IMR-90 (cell line): ENCODE measurements at regions not wholly inside any gene's neighbourhood (a gene's known extent, or its start where the extent isn't known, plus 50 kb on each side); places are given as distances from the start of the nearest gene placed in this dataset.

Experiments
- ATAC-seq: fragments of 200-7000 bp; cut with Tn5 transposase; 2 replicates; pipeline ENCODE4 v1.9.1; 2020; ENCODE audit warnings: low read depth, mild to moderate bottlenecking, moderate library complexity
- BruUV-seq: library from RNA; stranded (reverse); fragments of 400-500 nt; replicated peaks from 2 replicates; lab custom pipeline; 2021; lab: Mats Ljungman, UMichigan
- CTCF ChIA-PET: fragments of 300-600 bp; formaldehyde crosslinking; extraction: SDS; loops from one replicate; lab custom pipeline; 2021; ENCODE audit warnings: antibody characterized with exemption; lab: Yijun Ruan, JAX
- POLR2A ChIA-PET: fragments of 300-600 bp; sonication (Branson Sonifier 250); formaldehyde crosslinking; loops from one replicate; lab custom pipeline; 2022; ENCODE audit warnings: antibody characterized with exemption; ENCODE audit not compliant: unreplicated experiment; lab: Charles Lee
- DNase-seq: peaks from one replicate; pipeline ENCODE4 v3.0.0; 2013
- H2AFZ ChIP-seq: replicated peaks from 2 replicates; pipeline ENCODE3; 2013; ENCODE audit warnings: low read length, mild to moderate bottlenecking; ENCODE audit not compliant: poor library complexity
- H2AK5ac ChIP-seq: 2 replicates; pipeline ENCODE4 v1.6.1; 2013; ENCODE audit warnings: low read depth, low read length, inconsistent platforms
- H2AK9ac ChIP-seq: replicated peaks from 2 replicates; pipeline ENCODE3; 2013; ENCODE audit warnings: mild to moderate bottlenecking, low read depth, low read length, moderate library complexity; ENCODE audit not compliant: poor library complexity
- H2BK120ac ChIP-seq: 2 replicates; pipeline ENCODE4 v1.6.1; 2013; ENCODE audit warnings: low read depth, low read length, inconsistent platforms
- H2BK15ac ChIP-seq: 3 replicates; pipeline ENCODE4 v1.6.1; 2013; ENCODE audit warnings: low read depth, low read length, inconsistent platforms
- H2BK20ac ChIP-seq: 2 replicates; pipeline ENCODE4 v1.6.1; 2013; ENCODE audit warnings: low read depth, mild to moderate bottlenecking, inconsistent platforms, low read length, moderate library complexity
- H2BK5ac ChIP-seq: 2 replicates; pipeline ENCODE4 v1.6.1; 2013; ENCODE audit warnings: mild to moderate bottlenecking, low read depth, low read length, inconsistent platforms; ENCODE audit not compliant: poor library complexity, severe bottlenecking
- H3K14ac ChIP-seq: replicated peaks from 2 replicates; pipeline ENCODE4 v1.6.1; 2013; ENCODE audit warnings: low read depth, low read length, inconsistent platforms
- H3K18ac ChIP-seq: 2 replicates; pipeline ENCODE4 v1.6.1; 2013; ENCODE audit warnings: low read depth, low read length, control low read depth
- H3K23ac ChIP-seq: 2 replicates; pipeline ENCODE4 v1.6.1; 2013; ENCODE audit warnings: low read depth, low read length, inconsistent platforms
- H3K27ac ChIP-seq: 2 replicates; pipeline ENCODE4 v1.5.1; 2013; ENCODE audit warnings: mild to moderate bottlenecking, control low read depth, low read length; ENCODE audit not compliant: insufficient read depth
- H3K27me3 ChIP-seq: 2 replicates; pipeline ENCODE4 v1.6.1; 2013; ENCODE audit warnings: low read length; ENCODE audit not compliant: control insufficient read depth, insufficient read depth
- H3K36me3 ChIP-seq: 2 replicates; pipeline ENCODE4 v1.6.1; 2013; ENCODE audit warnings: low read length, mixed read lengths; ENCODE audit not compliant: control insufficient read depth, insufficient read depth
- H3K4ac ChIP-seq: 2 replicates; pipeline ENCODE4 v1.6.1; 2013; ENCODE audit warnings: low read depth, low read length, inconsistent platforms
- H3K4me1 ChIP-seq: 2 replicates; pipeline ENCODE4 v1.6.1; 2013; ENCODE audit warnings: low read length, mixed read lengths; ENCODE audit not compliant: control insufficient read depth, insufficient read depth
- H3K4me2 ChIP-seq: 2 replicates; pipeline ENCODE4 v1.6.1; 2013; ENCODE audit warnings: low read depth, mild to moderate bottlenecking, control low read depth, low read length, moderate library complexity
- H3K4me3 ChIP-seq: 2 replicates; pipeline ENCODE4 v1.5.1; 2013; ENCODE audit warnings: low read depth, mild to moderate bottlenecking, control low read depth, low read length, moderate library complexity; ENCODE audit not compliant: insufficient read depth
- H3K56ac ChIP-seq: 2 replicates; pipeline ENCODE4 v1.6.1; 2013; ENCODE audit warnings: low read length, inconsistent platforms; ENCODE audit not compliant: insufficient read depth; ENCODE audit errors: extremely low read depth
- H3K79me1 ChIP-seq, 2 experiments: 2 replicates each; pipeline ENCODE4 v1.6.1; 2013; ENCODE audit warnings: low read length in 2 of 2, inconsistent platforms in 1 of 2, low read depth in 1 of 2
- H3K9ac ChIP-seq: 2 replicates; pipeline ENCODE4 v1.6.1; 2013; ENCODE audit warnings: low read depth, low read length, control low read depth
- H3K9me1 ChIP-seq: 2 replicates; pipeline ENCODE4 v1.6.1; 2013; ENCODE audit warnings: low read length, inconsistent platforms; ENCODE audit not compliant: insufficient read depth
- H3K9me3 ChIP-seq: 2 replicates; pipeline ENCODE4 v1.6.1; 2013; ENCODE audit warnings: low read length; ENCODE audit not compliant: control insufficient read depth, insufficient read depth
- H4K20me1 ChIP-seq: 2 replicates; pipeline ENCODE4 v1.6.1; 2013; ENCODE audit warnings: low read length, inconsistent platforms; ENCODE audit not compliant: insufficient read depth
- H4K5ac ChIP-seq: 2 replicates; pipeline ENCODE4 v1.6.1; 2013; ENCODE audit warnings: mild to moderate bottlenecking, low read depth, low read length, control low read depth
- H4K8ac ChIP-seq, 2 experiments: 2 replicates each; pipeline ENCODE4 v1.6.1; 2013; ENCODE audit warnings: low read depth in 2 of 2, low read length in 2 of 2, control low read depth in 1 of 2, inconsistent platforms in 1 of 2
- H4K91ac ChIP-seq: 2 replicates; pipeline ENCODE4 v1.6.1; 2013; ENCODE audit warnings: low read depth, low read length, inconsistent platforms; ENCODE audit not compliant: insufficient read depth
- BHLHE40 ChIP-seq: fragments of 150-350 bp; IDR thresholded peaks from 2 replicates; pipeline ENCODE4 v1.6.1; 2016; ENCODE audit warnings: mild to moderate bottlenecking, low read depth, low read length
- CEBPB ChIP-seq: IDR thresholded peaks from 2 replicates; pipeline ENCODE4 v1.6.1; 2012; ENCODE audit warnings: low read depth, low read length, improper control_type of control experiment
- CHD1 ChIP-seq: IDR thresholded peaks from 2 replicates; pipeline ENCODE4 v1.6.1; 2012; ENCODE audit warnings: low read depth, low read length, improper control_type of control experiment
- FOS ChIP-seq: fragments of 150-350 bp; IDR thresholded peaks from 2 replicates; pipeline ENCODE4 v1.6.1; 2016; ENCODE audit warnings: low read depth, low read length
- MAFK ChIP-seq: IDR thresholded peaks from 2 replicates; pipeline ENCODE4 v1.6.1; 2012; ENCODE audit warnings: low read depth, low read length, improper control_type of control experiment
- MAZ ChIP-seq: IDR thresholded peaks from 2 replicates; pipeline ENCODE4 v1.6.1; 2012; ENCODE audit warnings: low read depth, mild to moderate bottlenecking, low read length, improper control_type of control experiment, moderate library complexity, borderline replicate concordance
- MXI1 ChIP-seq: IDR thresholded peaks from 2 replicates; pipeline ENCODE4 v1.6.1; 2012; ENCODE audit warnings: low read depth, mild to moderate bottlenecking, low read length, moderate library complexity, borderline replicate concordance
- NFE2L2 ChIP-seq: fragments of 150-350 bp; IDR thresholded peaks from 2 replicates; pipeline ENCODE4 v1.6.1; 2016; ENCODE audit warnings: low read depth, mild to moderate bottlenecking, low read length
- POLR2A ChIP-seq: IDR thresholded peaks from 2 replicates; pipeline ENCODE4 v1.6.1; 2012; ENCODE audit warnings: mild to moderate bottlenecking, low read depth, low read length
- RAD21 ChIP-seq: IDR thresholded peaks from 2 replicates; pipeline ENCODE4 v1.6.1; 2012; ENCODE audit warnings: low read length, improper control_type of control experiment
- RCOR1 ChIP-seq: IDR thresholded peaks from 2 replicates; pipeline ENCODE4 v1.6.1; 2012; ENCODE audit warnings: mild to moderate bottlenecking, low read length, improper control_type of control experiment; ENCODE audit not compliant: insufficient replicate concordance
- RFX5 ChIP-seq: IDR thresholded peaks from 2 replicates; pipeline ENCODE4 v1.8.0; 2012; ENCODE audit warnings: low read depth, mild to moderate bottlenecking, low read length, moderate library complexity
- SMC3 ChIP-seq: fragments of 150-350 bp; IDR thresholded peaks from 2 replicates; pipeline ENCODE4 v1.6.1; 2016; ENCODE audit warnings: low read depth, mild to moderate bottlenecking, antibody characterized with exemption, low read length, moderate library complexity
- WGBS, 2 experiments: methylation state at CpG; one replicate each; pipeline versions ENCODE4 v1.1.5 to v1.1.7; 2013; ENCODE audit warnings: missing lambda C conversion rate in 2 of 2; ENCODE audit not compliant: insufficient read length in 1 of 2; ENCODE audit errors: extremely low coverage in 2 of 2; 5-methylcytosine and 5-hydroxymethylcytosine counted together
- dilution Hi-C: fragments of 300-500 bp; cut with HindIII; formaldehyde crosslinking; loops from one replicate; pipeline ENCODE4 v1.14.3; 2018; ENCODE audit warnings: low sequenced_read_pairs; ENCODE audit not compliant: unreplicated experiment
- in situ Hi-C: fragments of 300-500 bp; cut with MboI; formaldehyde crosslinking; loops from 3 replicates; pipeline ENCODE4 v1.14.3; 2019; ENCODE audit warnings: low sequenced_read_pairs, inconsistent platforms, mixed read lengths
- intact Hi-C: fragments of 100-400 bp; cut with micrococcal nuclease; formaldehyde crosslinking; loops from 2 replicates; pipeline ENCODE4 v1.10.0; 2022
- TF ChIP-seq, protein P1 (sequence below): conservative IDR thresholded peaks from 2 replicates; pipeline ENCODE4 v1.5.1; 2012; ENCODE audit warnings: mild to moderate bottlenecking, low read depth, low read length, improper control_type of control experiment
- TF ChIP-seq, protein P2 (sequence below): fragments of 150-350 bp; IDR thresholded peaks from 2 replicates; pipeline ENCODE4 v1.6.1; 2017; ENCODE audit warnings: mild to moderate bottlenecking, antibody characterized with exemption, low read length, low read depth
- TF ChIP-seq, protein P3 (sequence below): fragments of 150-350 bp; IDR thresholded peaks from 2 replicates; pipeline ENCODE4 v1.6.1; 2016; ENCODE audit warnings: low read depth, mild to moderate bottlenecking, low read length, moderate library complexity, borderline replicate concordance

DNA sequence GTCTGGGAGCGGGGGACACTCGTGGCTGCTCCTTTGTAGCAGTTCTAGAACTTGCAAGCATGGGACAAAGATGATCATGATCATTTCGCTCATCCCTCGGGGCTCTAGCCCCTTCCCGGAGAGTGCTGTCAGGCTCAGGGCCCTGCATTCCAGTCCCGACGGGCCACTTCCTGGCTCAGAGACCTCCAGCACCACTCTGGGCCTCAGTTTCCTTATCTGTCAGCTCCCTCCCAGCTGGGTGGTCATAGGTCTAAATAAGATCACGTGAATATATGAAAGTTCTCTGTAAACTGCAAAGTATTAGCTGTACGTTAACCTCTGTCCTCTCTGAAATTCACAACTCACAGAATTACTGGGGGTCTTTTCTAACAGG, 52.8 kb upstream of the SLC6A11 start:
- Histone ChIP-seq H2BK120ac (no peak overlapping the region), H3K27me3 (peaks cover 4% of the 10 kb centered on the region; the same call in 1 of the 2 replicates), H4K5ac (no peak overlapping the region), H3K56ac (no peak overlapping the region), H3K4me1 (no peaks in the 10 kb centered on the region), H3K23ac (no peak overlapping the region), H2AK5ac (no peak overlapping the region), H2AK9ac (no peak overlapping the region), H3K9me3 (no peaks in the 10 kb centered on the region), H2BK20ac (no peak overlapping the region), H3K4me2 (no peak overlapping the region), H3K79me1 (no peaks in the 10 kb centered on the region), H3K27ac (no peak overlapping the region), H4K20me1 (no peaks in the 10 kb centered on the region), H4K8ac (no peak overlapping the region), H2BK5ac (no peak overlapping the region), H3K14ac (no peak overlapping the region), H4K91ac (no peak overlapping the region), H3K9ac (no peak overlapping the region), H3K4ac (no peak overlapping the region), H2BK15ac (no peak overlapping the region), H3K18ac (no peak overlapping the region), H3K36me3 (no peaks in the 10 kb centered on the region), H3K4me3 (no peak overlapping the region), H2AFZ (no peak overlapping the region), H3K9me1 (no peaks in the 10 kb centered on the region)
- CTCF ChIA-PET, result no interaction called here
- 34% methylated on average over 2 of the region's 9 CpGs; no CpG with 5 or more reads in 1 of the 2 experiments for WGBS, 2 experiments
- intact Hi-C loops (no loop called here), in situ Hi-C loops (loop anchor here (25.0 kb wide), 2 partner anchors 574 to 899 kb away; no protein-coding TSS in a partner anchor), dilution Hi-C loops (no loop called here)
- TF ChIP-seq RAD21 (no peak), CHD1 (no peak), BHLHE40 (no peak), MAFK (no peak), MAZ (no peak), MXI1 (no peak), FOS (no peak), SMC3 (no peak), NFE2L2 (no peak), POLR2A (no peak), RCOR1 (no peak), RFX5 (no peak), CEBPB (no peak)
- TF ChIP-seq, protein P1, sequence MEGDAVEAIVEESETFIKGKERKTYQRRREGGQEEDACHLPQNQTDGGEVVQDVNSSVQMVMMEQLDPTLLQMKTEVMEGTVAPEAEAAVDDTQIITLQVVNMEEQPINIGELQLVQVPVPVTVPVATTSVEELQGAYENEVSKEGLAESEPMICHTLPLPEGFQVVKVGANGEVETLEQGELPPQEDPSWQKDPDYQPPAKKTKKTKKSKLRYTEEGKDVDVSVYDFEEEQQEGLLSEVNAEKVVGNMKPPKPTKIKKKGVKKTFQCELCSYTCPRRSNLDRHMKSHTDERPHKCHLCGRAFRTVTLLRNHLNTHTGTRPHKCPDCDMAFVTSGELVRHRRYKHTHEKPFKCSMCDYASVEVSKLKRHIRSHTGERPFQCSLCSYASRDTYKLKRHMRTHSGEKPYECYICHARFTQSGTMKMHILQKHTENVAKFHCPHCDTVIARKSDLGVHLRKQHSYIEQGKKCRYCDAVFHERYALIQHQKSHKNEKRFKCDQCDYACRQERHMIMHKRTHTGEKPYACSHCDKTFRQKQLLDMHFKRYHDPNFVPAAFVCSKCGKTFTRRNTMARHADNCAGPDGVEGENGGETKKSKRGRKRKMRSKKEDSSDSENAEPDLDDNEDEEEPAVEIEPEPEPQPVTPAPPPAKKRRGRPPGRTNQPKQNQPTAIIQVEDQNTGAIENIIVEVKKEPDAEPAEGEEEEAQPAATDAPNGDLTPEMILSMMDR, result no peak
- TF ChIP-seq, protein P2, sequence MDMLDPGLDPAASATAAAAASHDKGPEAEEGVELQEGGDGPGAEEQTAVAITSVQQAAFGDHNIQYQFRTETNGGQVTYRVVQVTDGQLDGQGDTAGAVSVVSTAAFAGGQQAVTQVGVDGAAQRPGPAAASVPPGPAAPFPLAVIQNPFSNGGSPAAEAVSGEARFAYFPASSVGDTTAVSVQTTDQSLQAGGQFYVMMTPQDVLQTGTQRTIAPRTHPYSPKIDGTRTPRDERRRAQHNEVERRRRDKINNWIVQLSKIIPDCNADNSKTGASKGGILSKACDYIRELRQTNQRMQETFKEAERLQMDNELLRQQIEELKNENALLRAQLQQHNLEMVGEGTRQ, result no peak
- TF ChIP-seq, protein P3, sequence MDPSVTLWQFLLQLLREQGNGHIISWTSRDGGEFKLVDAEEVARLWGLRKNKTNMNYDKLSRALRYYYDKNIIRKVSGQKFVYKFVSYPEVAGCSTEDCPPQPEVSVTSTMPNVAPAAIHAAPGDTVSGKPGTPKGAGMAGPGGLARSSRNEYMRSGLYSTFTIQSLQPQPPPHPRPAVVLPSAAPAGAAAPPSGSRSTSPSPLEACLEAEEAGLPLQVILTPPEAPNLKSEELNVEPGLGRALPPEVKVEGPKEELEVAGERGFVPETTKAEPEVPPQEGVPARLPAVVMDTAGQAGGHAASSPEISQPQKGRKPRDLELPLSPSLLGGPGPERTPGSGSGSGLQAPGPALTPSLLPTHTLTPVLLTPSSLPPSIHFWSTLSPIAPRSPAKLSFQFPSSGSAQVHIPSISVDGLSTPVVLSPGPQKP, result no peak
- POLR2A ChIA-PET, result no interaction called here
- ATAC-seq, result no peak
- DNase-seq, result no peak
- BruUV-seq, result no TSS peak
